ENCODE measurements at regions not wholly inside any gene's neighbourhood (a gene's known extent, or its start where the extent isn't known, plus 50 kb on each side); places are given as distances from the start of the nearest gene placed in this dataset.
"Not testable (repeated sequence)": the region's sequence is repeated elsewhere in the genome, so short reads cannot be mapped to it uniquely, and the experiment has no call there.

DNA sequence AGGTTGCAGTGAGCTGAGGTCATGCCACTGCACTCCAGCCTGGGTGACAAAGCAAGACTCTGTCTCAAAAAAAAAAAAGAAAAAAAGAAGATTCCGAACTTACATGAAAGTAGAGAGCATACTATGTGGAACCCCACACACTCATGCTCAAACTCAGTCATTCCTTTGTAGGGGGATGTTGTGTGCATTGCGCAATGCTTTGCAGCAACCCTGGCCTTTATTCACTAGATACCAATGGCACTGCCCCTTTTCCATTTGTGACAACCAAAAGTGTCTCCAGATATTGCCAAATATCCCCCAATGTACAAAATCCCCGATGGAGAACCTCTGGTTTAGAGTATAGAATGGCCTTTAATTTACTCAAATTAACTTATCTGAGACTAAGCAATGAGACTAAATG, 158.6 kb downstream of the GJA1 start:
- intact Hi-C loops (cut with micrococcal nuclease) = no loop called here

DNA sequence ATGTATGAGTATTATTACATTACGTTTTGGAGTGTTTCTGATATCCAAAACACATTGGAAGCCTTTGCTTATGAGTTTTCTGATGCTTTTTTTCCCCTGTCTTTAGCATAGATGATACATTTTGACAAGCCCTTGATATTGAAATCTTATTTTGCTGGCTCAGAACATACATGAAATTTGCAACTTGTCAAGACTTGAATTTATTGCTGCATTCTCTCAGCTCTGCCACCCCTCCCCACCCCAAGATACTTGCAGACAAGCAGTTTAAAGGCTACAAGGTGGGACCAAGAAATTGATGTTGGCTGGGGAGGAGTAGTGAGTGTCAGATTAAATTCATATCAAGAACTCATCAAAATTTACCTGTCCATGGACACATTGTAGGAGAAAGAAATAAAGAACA, 160.2 kb downstream of the GJA1 start:
- intact Hi-C loops (cut with micrococcal nuclease) = no loop called here

DNA sequence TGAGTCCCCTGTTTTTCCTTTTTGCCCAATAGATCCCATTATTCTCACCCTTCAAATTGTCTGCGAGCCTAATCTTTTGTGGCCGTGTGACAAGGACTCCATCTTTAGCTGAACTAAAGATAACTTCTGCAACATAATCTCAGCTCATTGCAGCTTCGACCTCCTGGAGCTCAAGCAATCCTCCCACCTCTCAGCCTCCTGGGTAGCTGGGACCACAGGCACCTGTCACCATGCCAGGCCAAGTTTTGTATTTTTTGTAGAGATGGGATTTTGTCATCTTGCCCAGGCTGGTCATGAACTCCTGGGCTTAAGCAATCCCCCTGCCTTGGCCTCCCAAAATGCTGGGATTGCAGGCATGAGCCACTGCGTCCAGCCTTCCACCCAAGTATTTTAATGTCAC, 161.0 kb downstream of the GJA1 start:
- intact Hi-C loops (cut with micrococcal nuclease) = no loop called here

DNA sequence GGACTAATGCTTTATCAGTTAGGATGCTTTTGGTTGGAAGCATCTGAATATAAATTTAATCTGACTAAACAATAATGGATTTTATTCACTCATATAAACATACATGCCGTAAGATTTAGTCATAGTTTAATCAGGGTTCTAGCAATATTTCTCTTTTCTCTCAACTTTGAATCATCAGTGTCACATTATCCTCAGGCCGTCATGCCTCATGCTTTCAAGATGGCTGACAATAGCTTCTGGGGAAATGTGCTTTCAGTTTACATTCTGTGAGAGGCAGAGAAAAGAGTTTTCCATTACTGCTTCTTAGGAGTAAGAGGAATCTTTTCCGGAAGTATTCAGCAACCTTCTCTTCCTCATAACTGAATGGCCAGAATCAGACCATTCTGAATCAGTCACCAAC, 162.2 kb downstream of the GJA1 start:
- intact Hi-C loops (cut with micrococcal nuclease) = no loop called here

DNA sequence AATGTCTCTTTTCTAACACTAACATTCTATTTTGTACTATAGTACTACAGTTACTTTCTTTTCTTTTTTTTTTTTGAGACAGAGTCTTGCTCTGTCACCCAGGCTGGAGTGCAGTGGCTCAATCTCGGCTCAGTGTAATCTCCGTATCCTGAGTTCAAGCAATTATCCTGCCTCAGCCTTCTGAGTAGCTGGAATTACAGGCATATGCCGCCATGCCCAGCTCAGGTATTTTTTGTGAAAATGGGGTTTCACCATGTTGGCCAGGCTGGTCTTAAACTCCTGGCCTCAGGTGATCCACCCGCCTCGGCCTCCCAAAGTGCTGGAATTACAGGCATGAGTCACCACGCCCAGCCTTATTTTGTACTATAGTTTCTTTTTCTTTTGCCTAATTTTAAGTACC, 163.9 kb downstream of the GJA1 start:
- intact Hi-C loops (cut with micrococcal nuclease) = not testable (repeated sequence)

DNA sequence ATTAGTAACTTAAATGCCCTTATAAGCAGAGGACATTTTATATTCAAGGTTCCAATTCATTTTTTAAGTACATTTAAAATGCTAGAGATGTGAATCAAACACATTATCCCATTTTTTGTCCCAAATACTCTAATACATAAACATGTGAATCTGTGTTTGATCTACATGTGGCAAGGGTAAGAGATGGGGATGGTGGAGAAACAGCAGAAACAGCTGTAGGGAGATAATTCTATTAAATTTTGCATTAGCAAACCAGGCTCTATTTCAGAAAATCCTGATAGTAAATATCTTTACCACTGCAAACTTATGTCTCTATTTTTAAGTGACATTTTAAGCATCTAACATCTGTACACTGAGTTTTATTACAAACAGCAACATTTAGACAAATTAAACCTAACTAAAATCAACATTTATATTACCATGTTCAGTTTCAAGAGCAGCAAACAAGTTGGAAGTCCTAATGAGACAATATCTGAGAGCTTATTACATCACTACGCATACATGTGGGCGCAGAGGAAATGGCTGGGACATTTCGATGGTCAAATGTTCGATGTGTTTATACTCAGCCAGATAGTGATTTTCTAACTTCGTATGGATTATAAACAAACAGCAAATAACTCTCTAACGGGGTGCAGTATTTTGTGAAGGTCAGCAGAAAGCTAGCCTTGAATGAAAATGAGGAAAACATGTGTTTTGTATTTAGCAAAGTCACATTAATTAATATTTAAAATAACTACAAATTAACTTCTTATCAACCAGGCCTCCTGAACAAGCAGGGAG, 165.1 kb downstream of the GJA1 start:
- intact Hi-C loops (cut with micrococcal nuclease) = no loop called here

DNA sequence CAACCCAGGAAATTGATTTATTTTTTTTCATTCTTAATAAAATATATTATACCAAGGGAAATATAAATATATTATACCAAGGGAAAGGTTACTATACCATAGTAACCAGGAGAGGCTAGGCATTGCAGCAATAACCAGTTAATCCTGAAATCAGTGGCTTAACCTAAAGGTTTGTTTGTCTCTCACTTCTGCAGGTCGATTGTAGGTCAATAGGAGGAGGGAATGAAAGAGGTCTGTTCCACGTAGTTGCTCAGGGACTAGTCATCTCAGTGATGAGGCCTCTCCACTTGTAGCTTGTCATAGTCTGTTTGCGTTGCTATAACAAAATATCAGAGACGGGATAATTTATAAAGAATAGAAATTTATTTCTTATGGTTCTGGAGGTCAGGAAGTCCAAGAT, 168.0 kb downstream of the GJA1 start:
- intact Hi-C loops (cut with micrococcal nuclease) = no loop called here

DNA sequence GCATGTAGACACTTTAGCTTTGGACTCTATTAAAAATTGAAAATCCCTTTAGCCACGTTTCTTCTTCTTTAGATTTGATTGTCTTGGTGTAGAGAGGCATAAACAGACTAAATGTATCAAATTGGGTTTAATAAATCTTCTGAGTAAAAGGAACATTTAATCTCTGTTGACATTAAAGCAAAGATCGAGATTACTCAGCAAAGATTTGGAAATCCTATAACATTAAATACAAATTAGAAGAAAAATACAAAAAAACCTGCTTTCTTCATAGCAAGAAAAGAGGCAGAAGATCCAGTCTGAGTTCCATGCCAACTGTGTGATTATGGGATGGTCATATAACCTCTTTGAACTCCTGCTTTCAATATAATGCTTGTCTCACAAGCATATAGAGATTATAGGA, 172.3 kb downstream of the GJA1 start:
- intact Hi-C loops (cut with micrococcal nuclease) = no loop called here

DNA sequence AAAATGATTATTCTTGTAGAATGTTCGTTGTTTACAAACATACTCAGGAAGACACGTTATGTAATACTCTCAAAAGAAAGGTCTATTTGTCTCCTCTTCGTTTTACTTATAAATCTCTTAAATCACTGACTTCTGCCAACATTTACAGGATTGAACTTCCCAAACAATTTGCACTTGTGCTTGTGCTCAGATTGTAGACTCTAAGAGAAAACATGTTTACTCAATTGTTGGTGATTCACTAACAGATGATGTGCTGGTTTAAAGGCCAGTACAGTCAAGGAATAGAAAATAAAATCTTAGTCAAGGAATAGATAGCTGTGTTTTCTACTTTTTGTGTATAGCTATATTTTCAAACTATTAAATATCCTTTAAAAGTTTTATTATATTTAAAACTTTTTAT, 172.8 kb downstream of the GJA1 start:
- intact Hi-C loops (cut with micrococcal nuclease) = no loop called here

DNA sequence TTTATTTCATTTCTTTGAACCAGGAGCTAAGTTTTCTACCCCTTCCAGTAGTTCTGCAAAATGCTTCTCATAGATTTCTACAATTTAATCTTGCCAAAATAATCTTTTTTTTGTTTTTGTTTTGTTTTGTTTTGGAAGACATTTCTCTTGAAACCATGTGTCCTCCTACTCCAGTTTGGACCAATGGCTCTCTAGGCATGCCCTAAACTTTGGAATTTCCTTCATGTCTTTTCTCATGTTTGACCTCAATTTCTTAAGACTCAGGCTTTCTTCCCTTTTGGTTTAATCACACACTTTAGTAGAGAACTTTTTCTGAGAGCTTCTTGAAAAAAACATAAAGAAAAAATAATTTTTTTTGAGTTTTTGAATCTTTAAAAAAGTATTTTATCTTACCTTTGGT, 173.8 kb downstream of the GJA1 start:
- intact Hi-C loops (cut with micrococcal nuclease) = no loop called here

DNA sequence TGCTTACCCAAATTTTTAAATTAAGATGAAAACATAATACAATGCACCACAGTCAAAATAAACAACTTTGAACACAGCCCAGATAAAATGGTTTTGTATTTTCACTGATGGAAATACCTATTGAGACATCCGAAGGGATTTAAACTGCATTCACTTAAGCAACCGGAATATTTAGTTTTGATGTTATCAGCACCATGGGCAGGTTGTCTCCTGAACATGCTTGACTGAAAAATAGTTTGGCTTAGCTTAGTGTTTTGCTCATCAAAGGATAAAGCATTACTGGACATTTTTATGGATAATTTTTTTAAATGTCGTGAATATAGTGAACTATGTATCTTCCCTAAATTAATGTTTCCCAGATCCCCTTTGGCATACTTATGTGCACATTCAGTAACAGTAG, 177.5 kb downstream of the GJA1 start:
- intact Hi-C loops (cut with micrococcal nuclease) = no loop called here

DNA sequence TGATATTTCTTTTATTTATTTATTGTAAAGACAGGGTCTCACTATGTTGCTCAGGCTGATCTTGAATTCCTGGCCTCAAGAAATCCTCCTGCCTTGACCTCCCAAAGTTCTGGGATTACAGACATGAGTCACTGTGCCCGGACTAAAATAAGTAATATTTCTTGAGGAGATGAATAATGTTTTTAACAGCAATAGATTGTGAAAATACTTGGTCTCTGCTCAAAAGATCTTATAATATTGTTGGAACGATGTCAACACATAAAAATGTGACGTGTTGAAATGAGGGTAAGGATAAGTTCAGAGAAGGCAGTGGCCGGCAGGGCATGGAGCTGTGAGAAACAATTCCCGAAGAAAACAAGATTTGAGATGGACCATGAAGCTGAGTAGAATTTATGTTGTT, 178.7 kb downstream of the GJA1 start:
- intact Hi-C loops (cut with micrococcal nuclease) = no loop called here

DNA sequence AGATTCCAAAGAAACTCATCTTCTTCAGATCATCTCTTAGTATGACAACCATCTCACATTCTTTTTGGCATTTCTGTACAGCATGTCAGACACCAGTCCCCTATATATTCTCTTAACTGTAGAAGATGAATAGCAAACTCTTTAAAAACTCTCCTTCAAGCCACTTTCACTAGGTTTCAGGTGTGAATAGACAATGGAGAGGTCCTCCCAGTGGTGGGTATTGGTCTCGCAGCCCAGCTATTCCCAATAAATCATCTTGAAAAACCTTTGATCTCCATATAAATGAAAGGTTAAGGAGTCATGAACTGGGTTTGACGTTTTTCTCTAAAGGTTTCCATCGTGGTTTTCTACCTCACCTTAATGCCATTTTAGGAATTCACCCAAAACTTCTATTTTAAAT, 180.0 kb downstream of the GJA1 start:
- intact Hi-C loops (cut with micrococcal nuclease) = no loop called here

DNA sequence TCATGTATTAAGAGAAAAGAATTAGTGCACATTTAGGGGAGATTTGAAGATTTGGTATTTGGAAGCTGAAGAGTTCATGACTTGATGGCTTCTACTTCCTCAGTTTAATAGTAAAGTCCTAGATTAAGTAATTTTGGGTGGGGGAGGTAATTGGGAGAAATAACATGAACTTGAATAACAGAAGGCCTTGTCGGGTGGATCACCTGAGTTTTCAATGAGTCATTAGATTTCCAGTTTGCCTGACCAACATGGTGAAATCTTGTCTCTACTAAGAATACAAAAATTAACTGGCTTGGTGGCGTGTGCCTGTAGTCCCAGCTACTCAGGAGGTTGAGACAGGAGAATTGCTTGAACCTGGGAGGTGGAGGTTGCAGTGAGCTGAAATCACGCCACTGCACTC, 181.0 kb downstream of the GJA1 start:
- intact Hi-C loops (cut with micrococcal nuclease) = no loop called here

DNA sequence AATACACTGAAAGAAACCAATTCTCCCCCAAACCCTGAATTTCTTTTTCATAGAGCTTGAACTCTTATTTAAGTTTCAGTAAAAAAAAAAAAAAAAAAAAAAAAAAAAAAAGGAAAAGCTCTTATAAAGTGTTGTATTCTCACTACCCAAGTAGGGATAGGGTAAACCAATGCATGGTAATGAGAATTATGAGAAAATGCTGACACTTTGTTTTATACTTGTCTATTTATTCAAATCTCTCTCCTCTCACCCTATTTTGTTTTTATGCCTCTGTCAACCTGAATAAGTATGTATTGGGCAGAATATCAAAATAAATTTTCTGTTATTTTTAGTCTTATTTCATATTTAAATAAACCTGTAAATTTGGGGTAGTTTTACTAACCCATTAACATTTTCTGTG, 181.9 kb downstream of the GJA1 start:
- intact Hi-C loops (cut with micrococcal nuclease) = no loop called here

DNA sequence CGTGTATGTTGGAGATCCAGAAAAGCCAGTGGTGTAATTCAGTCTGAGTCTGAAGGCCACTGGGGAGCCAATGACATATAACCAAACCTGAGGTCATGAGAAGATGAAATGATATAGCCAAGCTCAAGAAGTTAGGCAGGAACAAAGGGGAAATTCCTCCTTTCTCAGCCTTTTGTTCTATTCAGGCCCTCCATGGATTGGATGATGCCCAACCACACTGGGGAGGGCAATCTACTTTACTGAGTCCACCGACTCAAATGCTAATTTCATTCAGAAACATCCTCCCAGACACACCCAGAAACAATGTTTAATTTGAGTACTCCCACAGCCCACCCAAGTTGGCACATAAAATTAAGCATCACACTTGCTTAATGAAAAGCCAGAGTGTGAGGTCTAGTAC, 183.6 kb downstream of the GJA1 start:
- intact Hi-C loops (cut with micrococcal nuclease) = no loop called here

DNA sequence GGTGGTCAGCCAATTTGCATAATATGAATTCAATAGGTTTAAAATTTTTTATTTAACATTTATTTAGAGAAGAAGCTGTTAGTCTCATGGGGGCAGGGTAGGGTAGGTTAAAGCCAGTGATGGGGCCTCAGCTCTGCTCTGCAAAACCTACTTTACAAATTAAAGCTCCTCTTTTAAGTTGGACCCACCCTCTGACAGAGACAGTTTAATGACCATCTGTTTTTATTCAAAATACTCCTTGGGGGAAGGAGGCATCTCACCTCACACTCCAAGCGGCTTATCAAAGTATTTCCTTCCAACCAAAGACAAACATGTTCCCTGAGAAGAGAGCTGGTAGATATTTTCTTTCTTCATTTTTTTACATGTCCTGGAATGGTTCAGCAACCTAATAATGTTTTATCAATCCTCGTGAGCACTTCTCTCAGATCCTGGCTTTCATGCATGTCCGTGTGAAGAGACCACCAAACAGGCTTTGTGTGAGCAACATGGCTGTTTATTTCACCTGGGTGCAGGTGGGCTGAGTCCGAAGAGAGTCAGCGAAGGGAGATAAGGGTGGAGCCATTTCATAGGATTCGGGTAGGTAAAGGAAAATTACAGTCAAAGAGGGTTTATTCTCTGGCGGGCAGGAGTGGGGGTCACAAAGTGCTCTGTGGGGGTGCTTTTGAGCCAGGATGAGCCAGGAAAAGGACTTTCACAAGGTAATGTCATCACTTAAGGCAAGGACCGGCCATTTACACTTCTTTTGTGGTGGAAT, 184.7 kb downstream of the GJA1 start:
- intact Hi-C loops (cut with micrococcal nuclease) = no loop called here

DNA sequence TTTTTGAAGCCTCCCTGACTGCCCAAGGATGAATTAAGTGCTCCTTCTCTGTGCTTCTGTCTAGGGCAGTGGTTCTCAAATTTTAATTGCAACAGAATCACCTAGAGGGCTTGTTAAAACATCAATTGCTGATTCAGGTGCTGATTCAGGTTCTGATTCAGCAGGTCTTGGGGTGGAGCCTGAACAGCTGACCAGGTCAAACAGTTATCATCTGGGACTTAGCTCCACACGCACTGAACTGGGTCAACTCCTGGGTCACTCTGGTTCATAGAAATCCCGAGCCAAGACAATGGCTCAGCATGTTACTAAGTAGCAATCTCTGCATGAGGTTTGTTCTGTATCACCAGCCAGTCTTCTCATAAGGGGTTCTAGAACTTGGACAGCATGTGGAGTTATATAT, 192.3 kb downstream of the GJA1 start:
- intact Hi-C loops (cut with micrococcal nuclease) = no loop called here

DNA sequence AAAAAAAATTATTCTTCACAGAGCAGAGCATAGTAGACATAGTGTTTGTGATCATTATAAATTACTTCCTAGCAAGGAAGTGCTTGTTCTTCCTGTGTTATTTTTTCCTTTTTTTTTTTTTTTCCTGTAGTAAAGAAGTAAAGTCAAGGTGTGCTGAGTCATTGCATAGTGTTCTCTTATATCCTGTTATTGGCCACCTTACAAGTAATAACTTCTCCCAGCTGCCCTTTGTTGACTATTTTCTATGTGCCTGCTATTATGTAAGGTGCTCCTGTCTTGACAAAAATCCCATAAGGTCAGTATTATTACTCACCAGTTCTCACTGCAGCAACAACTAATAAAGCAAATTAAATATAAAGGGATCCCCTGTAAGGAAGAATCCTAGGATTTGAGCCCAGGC, 195.3 kb downstream of the GJA1 start:
- intact Hi-C loops (cut with micrococcal nuclease) = no loop called here

DNA sequence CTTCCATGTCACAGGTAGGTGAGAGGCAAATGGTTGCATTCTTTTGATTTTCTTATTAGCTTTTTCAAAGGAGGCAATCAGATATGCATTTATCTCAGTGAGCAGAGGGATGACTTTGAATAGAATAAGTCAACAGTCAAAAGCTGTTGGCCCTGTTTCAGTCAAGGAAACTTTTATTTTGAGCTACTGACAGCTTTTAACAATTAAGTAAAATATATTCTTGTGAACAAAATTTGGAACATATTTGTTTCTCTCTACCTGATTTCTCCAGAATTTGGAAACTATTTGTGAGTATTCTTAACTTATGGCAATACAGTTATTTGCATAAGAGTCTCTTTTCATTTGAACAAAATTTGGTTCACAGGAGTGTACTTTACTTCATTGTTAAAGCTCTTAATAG, 196.3 kb downstream of the GJA1 start:
- intact Hi-C loops (cut with micrococcal nuclease) = not testable (repeated sequence)

DNA sequence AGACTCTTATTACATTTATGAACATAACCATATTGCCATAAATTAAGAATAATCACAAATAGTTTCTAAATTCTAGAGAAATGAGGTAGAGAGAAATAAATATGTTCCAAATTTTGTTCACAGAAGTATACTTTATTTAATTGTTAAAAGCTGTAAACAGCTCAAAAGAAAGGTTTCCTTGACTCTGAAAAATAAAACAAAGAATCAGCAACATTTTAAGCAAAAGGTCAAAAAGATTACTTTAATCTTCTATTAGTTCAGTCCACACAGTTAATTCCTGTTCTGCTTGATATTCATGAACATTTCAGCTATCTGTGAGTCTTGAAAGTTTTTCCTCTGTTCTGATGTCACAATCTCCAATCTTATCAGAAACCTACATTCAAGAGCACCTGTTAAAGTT, 197.9 kb downstream of the GJA1 start:
- intact Hi-C loops (cut with micrococcal nuclease) = no loop called here

DNA sequence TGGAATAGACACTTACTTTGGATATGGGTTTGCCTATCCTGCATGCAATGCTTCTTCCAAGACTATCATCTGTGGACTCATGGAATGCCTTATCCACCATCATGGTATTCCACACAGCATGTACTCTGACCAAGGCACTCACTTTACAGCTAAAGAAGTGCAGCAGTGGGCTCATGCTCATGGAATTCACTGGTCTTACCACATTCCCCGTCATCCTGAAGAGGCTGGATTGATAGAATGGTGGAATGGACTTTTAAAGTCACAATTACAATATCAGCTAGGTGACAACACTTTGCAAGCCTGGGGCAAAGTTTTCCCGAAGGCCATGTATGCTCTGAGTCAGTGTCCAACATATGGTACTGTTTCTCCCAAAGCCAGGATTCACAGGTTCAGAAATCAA, 199.1 kb downstream of the GJA1 start:
- intact Hi-C loops (cut with micrococcal nuclease) = not testable (repeated sequence)

DNA sequence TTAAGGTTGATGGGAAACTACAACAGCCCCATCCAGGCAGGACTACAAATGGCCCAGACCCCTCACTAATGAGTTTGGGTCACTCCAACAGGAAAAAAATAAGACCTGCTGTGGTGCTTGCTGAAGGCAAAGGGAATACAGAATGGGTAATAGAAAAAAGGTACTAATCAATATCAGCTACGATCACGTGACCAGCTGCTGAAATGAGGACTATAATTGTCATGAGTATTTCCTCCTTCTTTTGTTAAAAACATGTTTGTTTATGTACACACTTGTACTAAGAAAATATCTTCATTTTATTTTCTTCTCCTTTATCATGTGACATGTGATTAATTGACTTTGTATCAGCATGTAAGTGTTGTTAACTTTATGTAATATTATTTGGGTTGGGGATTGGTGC, 199.9 kb downstream of the GJA1 start:
- intact Hi-C loops (cut with micrococcal nuclease) = no loop called here
